ENCODE measurements at regions not wholly inside any gene's neighbourhood (a gene's known extent, or its start where the extent isn't known, plus 50 kb on each side); places are given as distances from the start of the nearest gene placed in this dataset.

DNA sequence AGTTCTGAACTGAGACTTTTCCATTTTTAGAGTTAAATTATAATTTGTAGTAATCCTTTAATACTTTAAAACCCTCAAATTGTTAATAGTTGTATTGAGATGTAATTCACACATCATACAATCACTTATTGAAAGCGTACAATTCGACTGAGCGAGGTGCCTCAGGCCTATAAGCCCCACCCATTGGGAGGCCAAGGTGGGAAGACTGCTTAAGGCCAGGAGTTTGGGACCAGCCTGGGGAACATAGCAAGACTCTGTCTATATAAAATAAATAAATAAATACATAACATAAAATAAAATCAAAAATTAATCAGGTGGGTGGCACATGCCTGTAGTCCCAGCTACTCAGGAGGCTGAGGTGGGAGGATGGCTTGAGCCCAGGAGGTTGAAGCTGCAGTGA lies 70.3 kb downstream of the RWDD4 start:
- TF ChIP-seq, protein P1, sequence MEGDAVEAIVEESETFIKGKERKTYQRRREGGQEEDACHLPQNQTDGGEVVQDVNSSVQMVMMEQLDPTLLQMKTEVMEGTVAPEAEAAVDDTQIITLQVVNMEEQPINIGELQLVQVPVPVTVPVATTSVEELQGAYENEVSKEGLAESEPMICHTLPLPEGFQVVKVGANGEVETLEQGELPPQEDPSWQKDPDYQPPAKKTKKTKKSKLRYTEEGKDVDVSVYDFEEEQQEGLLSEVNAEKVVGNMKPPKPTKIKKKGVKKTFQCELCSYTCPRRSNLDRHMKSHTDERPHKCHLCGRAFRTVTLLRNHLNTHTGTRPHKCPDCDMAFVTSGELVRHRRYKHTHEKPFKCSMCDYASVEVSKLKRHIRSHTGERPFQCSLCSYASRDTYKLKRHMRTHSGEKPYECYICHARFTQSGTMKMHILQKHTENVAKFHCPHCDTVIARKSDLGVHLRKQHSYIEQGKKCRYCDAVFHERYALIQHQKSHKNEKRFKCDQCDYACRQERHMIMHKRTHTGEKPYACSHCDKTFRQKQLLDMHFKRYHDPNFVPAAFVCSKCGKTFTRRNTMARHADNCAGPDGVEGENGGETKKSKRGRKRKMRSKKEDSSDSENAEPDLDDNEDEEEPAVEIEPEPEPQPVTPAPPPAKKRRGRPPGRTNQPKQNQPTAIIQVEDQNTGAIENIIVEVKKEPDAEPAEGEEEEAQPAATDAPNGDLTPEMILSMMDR (conservative IDR thresholded peaks at IDR 0.05), result no peak
- H3K27ac ChIP-seq, result peak overlapping the region; percentile 45; the same call in 1 of the 2 replicates

DNA sequence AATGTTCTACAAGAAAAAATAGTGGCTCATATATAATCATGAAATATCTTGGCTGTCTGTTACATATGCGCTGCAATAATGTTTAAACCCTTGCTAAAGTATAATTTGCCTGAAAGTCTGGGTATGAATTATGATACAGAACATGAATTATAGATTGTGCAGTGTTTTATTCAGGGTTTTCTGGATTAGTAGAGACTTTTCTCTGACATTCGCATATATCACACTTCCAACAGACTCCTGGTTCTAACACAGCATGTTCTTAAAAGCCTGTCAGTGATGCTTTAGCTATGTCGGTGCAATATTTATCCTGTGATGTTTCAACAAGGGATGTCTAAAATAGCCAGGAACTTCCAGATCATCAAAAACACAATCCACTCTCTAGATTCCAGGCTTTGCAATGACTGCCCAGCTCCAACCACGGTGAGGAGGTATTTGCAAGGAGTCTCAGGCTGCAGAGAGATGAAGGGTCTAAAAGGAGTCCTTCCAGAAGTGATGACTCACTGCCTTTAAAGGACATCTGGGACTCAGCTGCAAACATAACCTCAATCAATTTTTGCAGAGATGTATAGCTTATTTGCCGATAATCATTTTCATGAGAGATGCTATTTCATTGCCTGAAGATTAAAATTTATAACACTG lies 69.4 kb downstream of the RWDD4 start:
- TF ChIP-seq, protein P1 (conservative IDR thresholded peaks at IDR 0.05), result no peak
- H3K27ac ChIP-seq, result no peak overlapping the region

Data from VCaP (cell line).